GM21423 (cell line): ENCODE measurements at regions not wholly inside any gene's neighbourhood (a gene's known extent, or its start where the extent isn't known, plus 50 kb on each side); places are given as distances from the start of the nearest gene placed in this dataset.
"Not testable (repeated sequence)": the region's sequence is repeated elsewhere in the genome, so short reads cannot be mapped to it uniquely, and the experiment has no call there.

Experiments used
- ATAC-seq: cut with Tn5 transposase; IDR thresholded peaks from one replicate; pipeline ENCODE4 v1.9.1; 2021; ENCODE audit warnings: mild to moderate bottlenecking, moderate library complexity; ENCODE audit not compliant: unreplicated experiment

DNA sequence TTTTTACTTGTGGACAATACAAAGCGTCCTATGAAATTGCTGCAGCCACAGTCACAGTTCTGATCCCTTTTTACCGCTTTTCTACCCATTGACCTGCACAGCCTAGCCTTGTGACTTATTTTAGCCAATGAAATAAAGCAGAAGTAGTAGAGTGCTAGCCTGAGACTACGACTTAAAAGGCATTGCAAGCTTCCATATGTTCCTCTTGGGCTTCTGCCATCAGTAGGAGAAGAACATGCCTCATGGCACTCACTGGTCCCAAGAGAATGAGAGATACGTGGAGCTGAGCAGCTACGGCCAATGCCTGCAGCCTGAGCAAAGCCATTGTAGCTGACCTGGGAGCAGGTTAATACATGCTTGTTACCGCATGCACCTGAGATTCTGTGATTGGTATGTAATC, 416.6 kb upstream of the CLINT1 start:
- ATAC-seq = no peak

DNA sequence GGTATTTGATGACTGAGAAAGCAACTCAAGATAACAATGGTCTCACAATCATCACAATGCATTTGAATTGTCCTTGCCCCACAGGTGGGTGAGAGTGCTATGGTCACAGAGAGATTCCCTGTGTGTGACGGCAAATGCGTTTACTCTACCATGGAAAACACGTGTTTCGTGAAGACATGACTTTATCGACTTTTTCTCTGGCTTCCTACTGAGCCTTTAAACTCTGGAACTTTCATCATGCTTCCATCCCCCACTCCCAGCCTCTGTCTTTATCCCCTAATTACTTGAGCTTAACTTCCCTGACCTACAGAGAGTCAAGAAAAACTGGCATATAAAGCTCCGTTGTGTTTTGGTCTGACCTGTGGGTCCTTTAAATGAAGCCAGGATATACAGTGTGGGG, 414.1 kb upstream of the CLINT1 start:
- no peak for ATAC-seq

DNA sequence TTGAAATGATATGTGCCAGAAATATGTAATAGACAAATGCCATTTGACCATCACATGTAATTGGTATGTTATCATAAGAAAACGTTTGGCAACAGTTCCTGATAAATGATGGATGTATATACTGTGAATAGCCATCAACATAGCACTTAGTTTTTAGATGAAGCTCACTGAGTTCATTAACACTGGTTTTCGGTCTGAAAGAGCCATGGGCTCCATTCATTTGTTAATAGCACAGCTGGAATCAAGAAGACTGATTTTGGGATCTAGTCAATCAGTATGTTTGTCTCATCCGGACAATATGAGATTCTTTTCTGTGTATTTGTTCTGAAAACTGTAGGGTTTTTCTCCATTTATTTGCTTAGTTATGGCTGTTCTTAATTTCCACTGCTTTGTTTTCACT, 413.5 kb upstream of the CLINT1 start:
- ATAC-seq = no peak

DNA sequence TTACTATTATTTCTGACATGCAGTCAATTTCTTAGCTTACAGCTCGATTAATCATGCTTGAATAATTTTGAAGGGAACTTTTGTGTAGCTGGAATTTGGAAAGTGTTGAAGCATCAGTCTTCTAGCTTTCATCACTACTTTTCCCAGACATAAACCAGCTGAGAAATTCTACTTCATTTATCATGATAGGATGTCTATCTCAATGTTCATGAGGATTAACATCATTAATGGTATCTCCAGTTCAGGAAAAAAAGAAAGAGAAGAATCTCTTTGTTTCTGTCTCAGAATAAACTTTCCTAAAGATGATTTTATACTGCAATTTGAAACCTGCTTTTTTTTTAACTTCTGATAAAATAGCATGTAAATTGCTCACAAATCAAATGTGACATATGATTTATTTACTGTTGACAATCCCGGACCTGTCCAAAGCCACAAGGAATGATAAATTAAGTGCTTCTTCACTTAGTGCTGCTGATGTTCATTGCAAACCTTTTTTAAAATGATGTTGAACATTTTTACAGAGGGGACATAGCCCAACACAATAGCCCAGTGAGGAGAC, 412.1 kb upstream of the CLINT1 start:
- ATAC-seq = no peak

DNA sequence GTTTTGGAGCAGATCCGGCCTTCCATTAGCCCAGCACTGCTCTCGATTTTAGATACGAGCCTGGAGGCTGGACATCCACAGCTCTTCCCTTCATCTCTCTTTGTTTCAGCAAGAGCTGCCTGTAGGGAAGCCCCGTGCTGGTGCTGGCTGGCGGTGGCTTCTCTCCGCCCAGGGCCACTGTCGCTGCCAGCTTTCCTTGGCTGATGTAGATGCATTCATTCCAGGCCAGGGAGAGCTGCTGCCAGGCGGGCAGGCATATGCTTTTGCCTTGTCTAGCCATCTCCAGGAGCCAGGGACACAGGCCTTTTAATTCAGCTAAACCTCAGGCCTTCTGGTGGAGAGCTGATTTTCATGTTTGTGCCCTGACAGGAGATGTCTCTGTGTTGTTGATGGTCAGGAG, 409.3 kb upstream of the CLINT1 start:
- ATAC-seq = no peak

DNA sequence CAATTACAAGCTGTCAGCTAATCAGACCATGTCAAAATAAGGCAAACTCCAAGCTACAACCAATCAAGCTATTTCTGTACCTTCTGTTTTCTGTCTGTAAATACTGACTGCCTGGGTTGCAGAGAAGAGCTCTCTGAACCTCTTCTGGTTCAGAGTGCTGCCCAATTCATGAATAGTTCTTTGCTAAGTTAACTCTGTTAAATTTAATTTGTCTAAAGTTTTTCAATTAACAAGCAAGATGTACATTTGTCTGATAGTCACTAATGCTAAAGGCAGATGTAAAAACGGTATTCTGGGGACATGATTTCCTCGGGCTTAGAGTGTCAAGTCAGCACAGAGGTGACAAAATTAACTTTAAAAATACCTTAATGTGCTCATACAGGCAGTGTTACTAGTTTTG, 408.3 kb upstream of the CLINT1 start:
- ATAC-seq = no peak

DNA sequence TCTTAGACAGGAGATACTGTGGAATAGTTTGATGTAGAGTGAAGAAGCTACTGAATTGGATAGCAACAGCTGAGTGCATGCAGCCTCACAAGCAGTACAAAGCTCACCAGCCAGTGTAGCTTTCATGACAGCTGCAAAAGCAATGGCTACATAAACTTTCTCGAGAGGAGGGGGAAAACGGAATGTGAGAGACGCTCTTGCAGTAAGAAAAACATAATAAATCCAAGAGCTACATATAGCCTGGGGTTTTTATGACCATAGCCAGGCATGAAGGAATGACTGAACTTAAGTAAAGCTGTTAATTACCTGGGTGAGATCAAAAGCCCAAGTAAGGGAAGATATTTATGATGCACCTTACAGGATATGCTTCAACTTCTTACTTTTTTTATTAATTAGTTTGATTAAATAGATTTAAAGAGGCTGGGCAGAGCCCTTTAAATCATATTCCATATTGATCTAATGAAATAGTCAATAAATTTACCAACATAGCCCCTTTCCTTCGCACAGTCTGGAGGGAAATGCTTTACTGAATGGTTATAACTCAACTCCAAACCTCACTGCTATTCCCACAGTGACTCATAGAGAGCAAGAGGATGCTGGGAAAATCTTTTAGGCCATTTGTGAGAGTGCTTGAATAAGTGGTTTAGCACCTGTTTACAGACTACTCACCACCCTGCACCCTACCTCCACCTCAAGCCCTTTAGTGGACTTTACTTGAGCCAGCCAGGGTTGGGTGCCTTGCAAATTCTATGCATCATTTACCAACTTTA, 407.2 kb upstream of the CLINT1 start:
- no peak for ATAC-seq

DNA sequence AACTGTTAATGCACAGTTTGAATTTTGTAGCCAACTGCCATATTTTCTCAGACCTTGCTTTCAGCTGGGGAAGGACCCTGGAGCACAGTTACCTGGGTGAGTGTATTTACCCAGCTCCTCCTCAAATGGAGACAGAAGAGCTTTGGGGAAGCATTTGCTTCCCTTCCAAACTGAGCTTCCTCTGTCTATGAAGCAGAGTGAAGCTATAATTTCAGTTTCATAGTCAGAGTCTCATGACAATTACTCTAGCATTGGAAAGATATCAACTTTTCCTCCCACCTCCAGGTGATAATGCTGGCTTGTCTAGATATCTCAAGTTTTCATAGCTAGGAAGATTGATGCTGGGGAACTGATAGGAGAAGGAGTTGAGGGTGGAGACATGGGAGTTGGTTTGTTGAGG, 406.4 kb upstream of the CLINT1 start:
- ATAC-seq = no peak

DNA sequence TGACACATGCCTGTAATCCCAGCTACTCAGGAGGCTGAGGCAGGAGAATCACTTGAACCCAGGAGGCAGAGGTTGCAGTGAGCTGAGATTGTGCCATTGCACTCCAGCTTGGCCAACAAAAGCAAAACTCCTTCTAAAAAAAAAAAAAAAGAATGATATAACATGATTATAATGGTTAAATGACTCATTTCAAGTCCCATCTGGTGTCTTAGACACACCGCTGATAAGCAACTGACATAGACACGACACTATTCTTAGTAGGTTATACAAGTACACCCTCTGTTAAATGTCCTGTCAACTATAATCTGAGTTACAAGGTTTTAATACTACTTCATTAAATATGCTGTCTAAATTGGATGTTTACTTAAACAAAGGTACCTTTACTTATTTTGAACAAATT, 405.3 kb upstream of the CLINT1 start:
- ATAC-seq = no peak

DNA sequence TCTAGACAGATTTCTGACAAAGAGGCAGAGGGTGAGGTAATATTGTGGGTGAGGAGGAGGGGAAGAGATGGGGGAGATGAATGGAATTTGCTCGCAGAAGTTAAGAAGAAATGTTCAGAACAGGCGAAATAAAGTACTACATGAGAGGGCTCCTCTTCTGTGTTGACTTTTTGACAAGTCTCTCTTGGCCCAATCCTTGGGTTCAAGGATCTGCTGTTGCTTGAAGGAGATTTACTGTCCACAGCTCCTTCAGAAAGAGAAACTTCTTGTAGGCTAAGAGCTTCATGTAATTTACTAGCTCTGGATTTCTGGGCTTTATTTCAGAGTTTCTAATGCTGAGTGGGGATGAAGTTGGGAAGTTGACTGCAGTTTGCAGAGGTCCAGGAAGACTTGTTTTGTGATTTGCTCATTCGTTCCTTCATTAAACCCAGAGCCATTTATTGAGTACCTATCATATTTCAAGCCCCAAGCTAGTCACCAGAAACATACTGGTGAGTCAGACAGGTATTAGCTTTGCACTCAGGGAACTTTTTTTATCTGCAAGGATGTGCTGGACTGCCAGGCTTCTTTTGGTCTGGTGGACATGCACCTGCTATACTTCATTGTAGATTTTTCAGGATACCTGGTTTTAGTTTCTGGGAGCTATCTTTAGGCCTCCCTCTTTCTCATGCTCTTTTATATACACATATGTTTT, 402.9 kb upstream of the CLINT1 start:
- no peak for ATAC-seq

DNA sequence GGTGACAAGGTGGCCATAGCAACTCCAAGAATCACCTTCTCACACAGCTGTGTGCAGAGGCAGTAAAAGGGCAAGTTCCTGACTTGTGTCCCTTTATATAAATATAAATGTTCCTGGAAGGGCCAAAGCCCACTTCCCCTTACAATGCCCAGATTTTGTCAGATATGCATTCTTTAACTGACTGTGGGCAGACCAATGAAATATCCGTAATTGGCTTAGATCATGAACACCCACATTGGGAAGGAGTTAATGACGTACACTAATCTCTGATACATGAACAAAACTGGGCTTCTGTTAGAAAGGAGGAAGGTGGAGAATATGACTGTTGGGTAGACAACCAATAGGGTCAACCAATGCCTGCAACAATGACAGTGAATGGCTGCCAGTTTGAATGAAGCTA, 397.2 kb upstream of the CLINT1 start:
- ATAC-seq = no peak

DNA sequence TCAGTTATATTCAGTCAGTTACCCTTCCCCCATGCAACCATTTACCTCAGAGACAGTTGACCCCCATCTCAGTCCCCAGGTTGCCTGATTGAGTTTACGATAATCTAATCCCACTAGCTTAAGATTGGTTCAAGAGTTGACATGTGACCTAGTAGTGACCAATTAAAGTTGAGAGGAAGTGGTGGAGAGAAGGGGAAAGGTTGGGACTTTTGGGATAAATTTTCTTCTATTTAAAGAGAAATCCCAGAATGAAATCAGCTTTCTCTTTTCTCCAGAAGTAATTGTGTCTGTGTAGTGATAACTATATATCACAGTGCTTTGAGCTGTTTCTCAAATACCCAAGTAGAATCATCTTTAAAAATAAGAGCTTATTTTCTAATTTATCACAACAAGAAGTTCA, 396.7 kb upstream of the CLINT1 start:
- no peak for ATAC-seq

DNA sequence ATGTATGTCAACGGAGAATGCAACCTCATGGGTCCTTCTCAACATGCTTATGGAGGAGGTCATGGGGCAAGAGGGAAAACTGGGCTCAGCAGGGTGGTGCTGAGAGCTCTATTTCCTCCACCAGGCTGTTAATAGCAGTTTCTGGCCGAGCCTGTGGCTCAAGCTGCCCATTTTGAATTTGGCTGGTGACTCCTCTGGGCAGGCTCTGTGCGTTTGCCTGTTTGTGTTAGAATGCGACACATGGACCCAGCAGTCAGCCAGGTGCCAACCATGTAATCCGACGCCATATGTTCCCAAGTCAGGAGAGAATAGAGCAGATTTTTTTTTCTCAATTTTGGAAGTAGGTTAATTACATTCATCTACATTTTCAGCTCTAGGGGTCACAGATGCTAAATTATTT, 387.7 kb upstream of the CLINT1 start:
- no peak for ATAC-seq

DNA sequence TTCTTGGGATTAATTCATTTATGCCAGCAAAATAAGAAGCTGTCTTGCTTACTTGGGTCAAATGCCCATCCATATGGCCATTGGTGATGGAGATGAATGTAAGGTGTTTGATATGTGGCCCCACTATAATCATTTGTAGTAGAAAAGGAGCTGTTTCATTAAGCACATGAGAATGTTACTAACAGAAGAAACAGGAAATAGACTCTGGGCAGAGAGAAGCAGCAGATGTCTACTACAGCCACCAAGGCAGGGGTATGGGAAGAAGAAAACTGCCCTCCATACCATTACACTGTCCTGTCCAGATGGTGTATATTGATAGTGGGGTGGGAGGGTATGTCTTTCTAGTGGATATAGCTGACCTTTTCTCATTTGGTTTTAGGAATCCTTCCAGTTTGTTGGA, 386.6 kb upstream of the CLINT1 start:
- no peak for ATAC-seq

DNA sequence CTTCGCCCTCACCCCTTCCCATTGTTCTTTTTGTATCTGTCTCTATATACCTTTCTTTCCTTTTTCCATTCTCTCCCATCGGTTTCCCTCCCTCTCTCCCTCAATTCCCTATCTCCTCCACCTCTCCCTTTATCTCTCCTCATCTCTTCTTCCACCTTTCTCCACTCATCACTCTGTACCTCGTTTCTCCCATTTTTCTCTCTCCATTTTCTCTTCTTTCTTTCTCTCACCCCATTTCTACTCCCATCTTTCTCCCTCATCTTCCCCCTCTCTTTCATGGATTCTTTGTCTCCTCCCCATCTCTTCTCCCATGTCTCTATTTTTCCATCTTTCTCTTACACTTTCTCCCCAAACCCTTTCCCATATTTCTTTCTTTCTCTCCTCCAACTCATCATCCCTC, 385.9 kb upstream of the CLINT1 start:
- ATAC-seq = no peak

DNA sequence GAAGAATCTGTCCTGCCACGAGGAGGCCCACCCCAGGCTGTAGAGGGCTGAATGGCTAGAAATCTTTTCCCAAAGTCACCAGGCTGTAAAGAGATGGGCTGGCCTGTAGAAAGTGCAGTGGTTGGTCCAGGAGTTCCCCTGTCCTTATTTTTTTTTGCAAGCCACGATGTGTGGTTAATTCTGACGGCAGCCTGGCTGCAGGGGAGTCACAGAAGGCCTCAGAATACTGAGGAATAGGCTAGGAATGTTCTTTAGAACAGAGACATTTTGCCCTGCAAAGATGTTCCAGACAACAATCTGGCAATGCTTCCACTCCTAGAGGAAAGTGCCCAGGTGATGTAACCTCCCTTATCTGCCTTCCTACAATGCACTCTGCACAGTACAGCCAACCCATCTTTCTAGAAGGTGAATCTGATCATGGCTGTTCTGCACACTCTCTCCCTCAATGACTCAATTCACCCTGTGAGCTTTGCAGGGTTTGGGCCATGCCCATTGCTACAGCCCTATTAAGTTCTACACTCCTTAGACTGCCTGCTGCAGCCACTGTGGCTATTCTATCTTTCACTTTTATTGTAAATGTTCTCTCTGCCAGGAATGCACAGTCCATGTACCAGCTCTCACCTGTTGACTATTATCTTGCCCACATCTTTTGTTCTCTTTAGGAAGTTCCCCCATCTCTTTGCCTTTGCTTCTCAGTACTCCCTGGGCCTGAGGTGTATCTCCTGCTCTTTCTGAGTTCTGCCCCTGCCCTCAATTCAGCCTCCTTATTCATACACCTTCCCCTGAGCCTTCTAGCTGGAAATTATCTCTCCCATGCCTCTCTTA, 377.8 kb upstream of the CLINT1 start:
- ATAC-seq = no peak

DNA sequence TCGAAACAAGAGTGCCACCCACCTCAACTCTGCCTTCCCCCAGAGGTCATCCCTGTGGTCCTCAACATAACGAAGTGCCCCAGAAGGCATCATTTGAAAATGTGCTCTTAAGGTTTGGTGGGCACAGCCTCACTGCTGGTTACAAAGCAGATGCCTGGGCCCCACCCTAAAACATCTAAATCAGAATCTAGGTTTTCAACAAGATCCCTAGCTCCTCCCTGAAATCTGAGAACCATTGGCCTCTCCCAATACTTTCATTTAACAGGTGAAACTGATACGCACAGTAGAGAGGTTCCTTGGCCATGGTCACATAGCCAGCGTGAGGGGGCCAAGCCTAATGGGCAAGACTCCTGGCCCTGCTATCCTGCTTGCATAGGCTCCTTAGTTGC, 376.2 kb upstream of the CLINT1 start:
- no peak for ATAC-seq

DNA sequence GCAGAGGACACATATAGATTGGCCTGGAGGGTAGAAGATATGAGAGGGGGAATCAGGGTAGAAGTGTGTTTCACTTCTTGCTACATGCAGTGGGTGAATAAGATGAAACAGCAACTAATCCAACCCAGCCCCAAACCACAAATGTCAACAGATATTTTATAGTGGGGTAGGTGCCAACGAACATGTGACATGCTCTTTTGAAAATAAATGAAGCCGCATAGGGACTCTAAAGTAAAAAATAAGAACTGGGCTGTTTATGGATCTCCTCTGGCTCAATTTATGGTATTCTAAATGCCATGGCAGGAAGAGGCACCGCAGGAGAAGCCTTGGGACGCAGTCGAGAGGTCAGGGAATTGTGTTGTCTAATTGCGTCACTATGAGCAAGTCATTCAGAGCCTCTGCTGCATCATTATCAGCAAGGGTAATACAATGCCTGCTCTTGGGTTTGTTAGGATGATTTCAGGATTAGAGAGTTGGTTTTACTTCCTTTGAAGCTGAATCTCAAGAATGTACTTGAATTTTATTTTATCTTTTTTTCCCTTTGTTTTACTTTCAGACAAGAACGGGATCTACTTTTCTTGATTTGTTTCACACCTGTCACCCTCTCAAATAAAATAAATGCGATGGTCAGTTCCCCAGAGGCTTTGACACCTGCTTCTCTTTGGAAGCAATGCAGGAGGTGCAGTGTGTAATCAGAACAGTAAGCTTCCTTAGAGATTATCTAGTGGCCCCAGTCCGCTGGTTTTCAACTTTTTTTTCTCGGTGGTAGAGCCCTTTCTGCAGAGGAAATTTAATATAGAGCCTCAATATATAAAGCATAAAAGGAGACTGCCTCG, 375.6 kb upstream of the CLINT1 start:
- no peak for ATAC-seq

DNA sequence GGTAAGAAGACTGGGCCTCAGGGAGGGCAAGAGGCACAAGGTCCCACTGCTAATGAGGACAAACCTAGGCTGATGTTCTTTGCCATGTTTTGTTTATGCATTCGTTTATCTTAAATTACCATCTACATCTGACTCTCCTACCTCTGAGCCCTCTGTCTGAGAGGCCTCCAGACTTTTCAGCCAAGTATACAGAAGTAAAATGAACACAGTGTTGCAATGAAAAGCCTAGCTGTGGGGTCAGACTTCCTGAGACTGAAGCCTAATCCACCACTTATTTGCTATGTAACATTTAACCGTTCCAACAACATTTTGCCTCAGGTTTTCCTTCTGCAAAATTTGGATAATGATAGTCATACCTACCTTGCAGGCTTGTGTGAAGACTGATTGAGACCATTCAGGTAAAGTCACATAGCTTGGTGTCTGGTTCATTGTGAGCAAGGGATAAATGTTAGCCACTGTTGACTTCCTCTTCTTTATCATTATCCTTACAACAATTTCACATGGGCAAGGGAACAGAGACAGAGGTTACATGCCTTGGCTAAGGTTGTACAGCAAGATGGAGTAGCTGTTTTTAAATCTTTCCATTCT, 374.9 kb upstream of the CLINT1 start:
- no peak for ATAC-seq

DNA sequence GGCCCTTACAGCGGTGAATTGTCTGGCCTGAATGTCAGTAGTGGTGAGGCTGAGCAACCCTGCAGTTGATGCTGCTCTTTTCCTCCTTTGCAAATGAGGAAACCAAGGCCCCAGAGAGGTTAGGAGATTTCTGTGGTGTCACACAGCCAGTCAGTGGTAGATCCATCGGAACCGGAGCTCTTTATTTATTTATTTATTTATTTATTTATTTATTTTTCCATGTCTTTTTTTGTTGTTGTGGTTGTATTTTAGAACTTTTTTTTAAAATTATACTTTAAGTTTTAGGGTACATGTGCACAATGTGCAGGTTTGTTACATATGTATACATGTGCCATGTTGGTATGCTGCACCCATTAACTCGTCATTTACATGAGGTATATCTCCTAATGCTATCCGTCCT, 368.4 kb upstream of the CLINT1 start:
- not testable (repeated sequence) for ATAC-seq
